SH-SY5Y (cell line): ENCODE measurements at regions not wholly inside any gene's neighbourhood (a gene's known extent, or its start where the extent isn't known, plus 50 kb on each side); places are given as distances from the start of the nearest gene placed in this dataset.

Experiments used
- GATA2 ChIP-seq: IDR thresholded peaks from 2 replicates; pipeline ENCODE4 v1.6.1; 2011; ENCODE audit warnings: mild to moderate bottlenecking, low read depth, low read length
- GATA3 ChIP-seq: IDR thresholded peaks from 2 replicates; pipeline ENCODE4 v1.6.1; 2011; ENCODE audit warnings: low read depth, mild to moderate bottlenecking, low read length, moderate library complexity

DNA sequence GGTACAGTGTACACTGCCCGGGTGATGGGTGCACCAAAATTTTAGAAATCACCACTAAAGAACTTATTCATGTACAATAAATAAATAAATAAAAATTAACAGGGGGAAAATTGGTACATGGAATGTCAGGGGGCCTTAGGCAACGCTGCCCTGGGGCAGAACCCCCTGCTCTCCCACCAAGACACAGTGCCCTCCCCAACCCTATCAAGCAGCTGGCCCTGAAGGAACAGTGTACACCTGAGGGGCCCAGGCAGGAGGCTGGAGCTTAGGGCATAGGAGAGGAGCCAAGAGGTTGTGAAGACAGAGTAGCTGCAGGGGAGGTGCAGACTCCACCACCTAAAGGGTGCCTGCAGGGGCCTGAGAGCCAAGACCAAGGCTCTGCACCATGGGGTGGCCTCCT lies 128.8 kb downstream of the BMS1 start:
- TF ChIP-seq GATA3 (no peak), GATA2 (no peak)
